Liver (tissue), 8 donors: ENCODE measurements at regions not wholly inside any gene's neighbourhood (a gene's known extent, or its start where the extent isn't known, plus 50 kb on each side); places are given as distances from the start of the nearest gene placed in this dataset.

Source experiments
- DNase-seq: peaks from one replicate; pipeline ENCODE4 v3.0.0-alpha.2; 2017; ENCODE audit warnings: low spot score
- H3K27ac ChIP-seq, 2 donors: one replicate each; pipeline ENCODE4 v1.7.0; 2013; ENCODE audit warnings: inconsistent platforms in 2 of 2, low read length in 2 of 2, control low read depth in 1 of 2, low read depth in 1 of 2, mild to moderate bottlenecking in 1 of 2
- H3K27me3 ChIP-seq, 4 donors: one replicate each; pipeline versions ENCODE4 v1.6.1 to v1.7.0; 2013; ENCODE audit warnings: low read length in 3 of 4, inconsistent platforms in 1 of 4, mild to moderate bottlenecking in 1 of 4, moderate library complexity in 1 of 4; ENCODE audit not compliant: control insufficient read depth in 4 of 4, insufficient read depth in 4 of 4
- H3K36me3 ChIP-seq, 4 donors: one replicate each; pipeline versions ENCODE4 v1.6.1 to v1.7.0; 2013; ENCODE audit warnings: low read length in 3 of 4, mild to moderate bottlenecking in 3 of 4, low read depth in 1 of 4, moderate library complexity in 1 of 4; ENCODE audit not compliant: control insufficient read depth in 4 of 4, insufficient read depth in 3 of 4
- H3K4me1 ChIP-seq, 4 donors: one replicate each; pipeline versions ENCODE4 v1.6.1 to v1.7.0; 2013; ENCODE audit warnings: low read length in 3 of 4, mild to moderate bottlenecking in 3 of 4, moderate library complexity in 1 of 4; ENCODE audit not compliant: control insufficient read depth in 4 of 4, insufficient read depth in 4 of 4
- H3K4me3 ChIP-seq, 3 donors: one replicate each; pipeline versions ENCODE4 v1.6.1 to v1.7.0; 2013; ENCODE audit warnings: low read length in 3 of 3, control low read depth in 1 of 3, low read depth in 1 of 3, mild to moderate bottlenecking in 1 of 3
- H3K9ac ChIP-seq, 2 donors: one replicate each; pipeline ENCODE4 v1.7.0; 2013; ENCODE audit warnings: low read length in 2 of 2, mild to moderate bottlenecking in 2 of 2, moderate library complexity in 2 of 2, control low read depth in 1 of 2, low read depth in 1 of 2
- H3K9me3 ChIP-seq, 4 donors: one replicate each; pipeline versions ENCODE4 v1.6.1 to v1.7.0; 2013; ENCODE audit warnings: low read length in 3 of 4; ENCODE audit not compliant: control insufficient read depth in 4 of 4
- EGR1 ChIP-seq, 2 donors: IDR thresholded peaks; 2 replicates each; pipeline ENCODE4 v1.6.1; 2016 to 2018; ENCODE audit warnings: antibody characterized with exemption in 2 of 2, low read depth in 2 of 2
- FOXA1 ChIP-seq: IDR thresholded peaks from 2 replicates; pipeline ENCODE4 v1.6.1; 2016; ENCODE audit warnings: antibody characterized with exemption
- FOXA2 ChIP-seq: IDR thresholded peaks from 2 replicates; pipeline ENCODE4 v1.6.1; 2016; ENCODE audit warnings: antibody characterized with exemption
- GABPA ChIP-seq, 2 donors: IDR thresholded peaks in 1 of 2; conservative IDR thresholded peaks in 1 of 2; 2 replicates each; pipeline ENCODE4 v1.6.1; 2016; ENCODE audit warnings: antibody characterized with exemption in 2 of 2, mild to moderate bottlenecking in 1 of 2, moderate library complexity in 1 of 2
- HNF4A ChIP-seq, 2 donors: conservative IDR thresholded peaks; 2 replicates each; pipeline ENCODE4 v1.6.1; 2016; ENCODE audit warnings: antibody characterized with exemption in 2 of 2, mild to moderate bottlenecking in 2 of 2
- HNF4G ChIP-seq: IDR thresholded peaks from 2 replicates; pipeline ENCODE4 v1.6.1; 2016; ENCODE audit warnings: antibody characterized with exemption
- JUND ChIP-seq, 2 donors: IDR thresholded peaks; 2 replicates each; pipeline ENCODE4 v1.6.1; 2016; ENCODE audit warnings: antibody characterized with exemption in 2 of 2
- NR2F2 ChIP-seq: IDR thresholded peaks from 2 replicates; pipeline ENCODE4 v1.6.1; 2016; ENCODE audit warnings: antibody characterized with exemption
- RAD21 ChIP-seq, 2 donors: IDR thresholded peaks; 2 replicates each; pipeline ENCODE4 v1.6.1; 2016; ENCODE audit warnings: antibody characterized with exemption in 2 of 2, mild to moderate bottlenecking in 2 of 2
- SP1 ChIP-seq: IDR thresholded peaks from 2 replicates; pipeline ENCODE4 v1.6.1; 2018; ENCODE audit warnings: antibody characterized with exemption, mild to moderate bottlenecking
- TAF1 ChIP-seq: conservative IDR thresholded peaks from 2 replicates; pipeline ENCODE4 v1.6.1; 2016; ENCODE audit warnings: antibody characterized with exemption, mild to moderate bottlenecking
- WGBS: extraction: QIAGEN DNeasy Blood & Tissue Kit; methylation state at CpG from one replicate; pipeline ENCODE4 v1.1.7; 2013; 5-methylcytosine and 5-hydroxymethylcytosine counted together
- TF ChIP-seq, protein P1 (sequence below): IDR thresholded peaks from 2 replicates; pipeline ENCODE4 v1.6.1; 2016; ENCODE audit warnings: antibody characterized with exemption
- TF ChIP-seq, protein P2 (sequence below): IDR thresholded peaks from 2 replicates; pipeline ENCODE4 v1.6.1; 2016; ENCODE audit warnings: antibody characterized with exemption
- TF ChIP-seq, protein P3 (sequence below): fragments of 150-350 bp; IDR thresholded peaks from 2 replicates; pipeline ENCODE4 v1.5.1; 2017; ENCODE audit warnings: improper control_type of control experiment, low read depth, low read length; ENCODE audit not compliant: missing input control
- TF ChIP-seq, protein P4 (sequence below): IDR thresholded peaks from 2 replicates; pipeline ENCODE4 v1.6.1; 2016; ENCODE audit warnings: antibody characterized with exemption
- TF ChIP-seq, protein P5 (sequence below): IDR thresholded peaks from 2 replicates; pipeline ENCODE4 v1.6.1; 2016; ENCODE audit warnings: antibody characterized with exemption, mild to moderate bottlenecking
- donor health status: healthy.
- donor health status: healthy.
- donor health status: healthy.
- donor health status: healthy.
- donor health status: healthy.

DNA sequence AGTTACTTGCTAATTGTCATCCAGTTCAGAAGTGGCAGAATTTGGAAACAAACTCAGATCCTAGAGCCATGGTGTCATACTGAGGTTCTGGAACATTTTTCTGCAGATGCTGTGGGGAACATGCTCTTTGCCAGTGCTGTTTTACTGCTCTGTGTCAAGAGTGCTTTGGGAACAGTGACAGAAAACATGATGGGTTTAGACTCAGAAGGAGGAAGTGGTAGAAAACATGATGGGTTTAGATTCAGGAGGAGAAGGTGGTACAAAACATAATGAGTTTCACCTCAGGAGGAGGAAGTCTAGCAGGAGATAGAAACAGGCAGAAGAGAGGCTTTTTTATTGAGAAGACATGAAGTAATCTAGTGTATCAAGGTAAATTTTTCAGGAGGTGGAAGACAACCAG is 815.5 kb downstream of the DHX35 start:
- Histone ChIP-seq H3K27me3 (no peaks in the 10 kb centered on the region), H3K36me3 (no peaks in the 10 kb centered on the region), H3K4me1 (peaks cover 0 to 7% (median 0%) of the 10 kb centered on the region in 4 donors), H3K9ac (no peak overlapping the region), H3K4me3 (no peak overlapping the region), H3K27ac (no peak overlapping the region), H3K9me3 (peaks cover 0 to 1% (median 0%) of the 10 kb centered on the region in 4 donors)
- TF ChIP-seq SP1 (no peak), HNF4A (conservative IDR thresholded peaks at IDR 0.05) (no peak), RAD21 (IDR thresholded peaks at IDR 0.05) (no peak), EGR1 (IDR thresholded peaks at IDR 0.05; ENCODE audit: low read depth in 2 of 2) (no peak), FOXA1 (no peak), JUND (IDR thresholded peaks at IDR 0.05) (no peak), HNF4G (no peak), FOXA2 (no peak), NR2F2 (no peak), TAF1 (no peak), GABPA (IDR thresholded peaks at IDR 0.05 in 1 of 2, conservative IDR thresholded peaks at IDR 0.05 in 1 of 2) (no peak)
- TF ChIP-seq, protein P1, sequence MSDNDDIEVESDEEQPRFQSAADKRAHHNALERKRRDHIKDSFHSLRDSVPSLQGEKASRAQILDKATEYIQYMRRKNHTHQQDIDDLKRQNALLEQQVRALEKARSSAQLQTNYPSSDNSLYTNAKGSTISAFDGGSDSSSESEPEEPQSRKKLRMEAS: no peak
- TF ChIP-seq, protein P2, sequence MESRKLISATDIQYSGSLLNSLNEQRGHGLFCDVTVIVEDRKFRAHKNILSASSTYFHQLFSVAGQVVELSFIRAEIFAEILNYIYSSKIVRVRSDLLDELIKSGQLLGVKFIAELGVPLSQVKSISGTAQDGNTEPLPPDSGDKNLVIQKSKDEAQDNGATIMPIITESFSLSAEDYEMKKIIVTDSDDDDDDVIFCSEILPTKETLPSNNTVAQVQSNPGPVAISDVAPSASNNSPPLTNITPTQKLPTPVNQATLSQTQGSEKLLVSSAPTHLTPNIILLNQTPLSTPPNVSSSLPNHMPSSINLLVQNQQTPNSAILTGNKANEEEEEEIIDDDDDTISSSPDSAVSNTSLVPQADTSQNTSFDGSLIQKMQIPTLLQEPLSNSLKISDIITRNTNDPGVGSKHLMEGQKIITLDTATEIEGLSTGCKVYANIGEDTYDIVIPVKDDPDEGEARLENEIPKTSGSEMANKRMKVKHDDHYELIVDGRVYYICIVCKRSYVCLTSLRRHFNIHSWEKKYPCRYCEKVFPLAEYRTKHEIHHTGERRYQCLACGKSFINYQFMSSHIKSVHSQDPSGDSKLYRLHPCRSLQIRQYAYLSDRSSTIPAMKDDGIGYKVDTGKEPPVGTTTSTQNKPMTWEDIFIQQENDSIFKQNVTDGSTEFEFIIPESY: no peak
- TF ChIP-seq, protein P3, sequence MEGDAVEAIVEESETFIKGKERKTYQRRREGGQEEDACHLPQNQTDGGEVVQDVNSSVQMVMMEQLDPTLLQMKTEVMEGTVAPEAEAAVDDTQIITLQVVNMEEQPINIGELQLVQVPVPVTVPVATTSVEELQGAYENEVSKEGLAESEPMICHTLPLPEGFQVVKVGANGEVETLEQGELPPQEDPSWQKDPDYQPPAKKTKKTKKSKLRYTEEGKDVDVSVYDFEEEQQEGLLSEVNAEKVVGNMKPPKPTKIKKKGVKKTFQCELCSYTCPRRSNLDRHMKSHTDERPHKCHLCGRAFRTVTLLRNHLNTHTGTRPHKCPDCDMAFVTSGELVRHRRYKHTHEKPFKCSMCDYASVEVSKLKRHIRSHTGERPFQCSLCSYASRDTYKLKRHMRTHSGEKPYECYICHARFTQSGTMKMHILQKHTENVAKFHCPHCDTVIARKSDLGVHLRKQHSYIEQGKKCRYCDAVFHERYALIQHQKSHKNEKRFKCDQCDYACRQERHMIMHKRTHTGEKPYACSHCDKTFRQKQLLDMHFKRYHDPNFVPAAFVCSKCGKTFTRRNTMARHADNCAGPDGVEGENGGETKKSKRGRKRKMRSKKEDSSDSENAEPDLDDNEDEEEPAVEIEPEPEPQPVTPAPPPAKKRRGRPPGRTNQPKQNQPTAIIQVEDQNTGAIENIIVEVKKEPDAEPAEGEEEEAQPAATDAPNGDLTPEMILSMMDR: no peak
- TF ChIP-seq, protein P4, sequence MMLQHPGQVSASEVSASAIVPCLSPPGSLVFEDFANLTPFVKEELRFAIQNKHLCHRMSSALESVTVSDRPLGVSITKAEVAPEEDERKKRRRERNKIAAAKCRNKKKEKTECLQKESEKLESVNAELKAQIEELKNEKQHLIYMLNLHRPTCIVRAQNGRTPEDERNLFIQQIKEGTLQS: no peak
- TF ChIP-seq, protein P5, sequence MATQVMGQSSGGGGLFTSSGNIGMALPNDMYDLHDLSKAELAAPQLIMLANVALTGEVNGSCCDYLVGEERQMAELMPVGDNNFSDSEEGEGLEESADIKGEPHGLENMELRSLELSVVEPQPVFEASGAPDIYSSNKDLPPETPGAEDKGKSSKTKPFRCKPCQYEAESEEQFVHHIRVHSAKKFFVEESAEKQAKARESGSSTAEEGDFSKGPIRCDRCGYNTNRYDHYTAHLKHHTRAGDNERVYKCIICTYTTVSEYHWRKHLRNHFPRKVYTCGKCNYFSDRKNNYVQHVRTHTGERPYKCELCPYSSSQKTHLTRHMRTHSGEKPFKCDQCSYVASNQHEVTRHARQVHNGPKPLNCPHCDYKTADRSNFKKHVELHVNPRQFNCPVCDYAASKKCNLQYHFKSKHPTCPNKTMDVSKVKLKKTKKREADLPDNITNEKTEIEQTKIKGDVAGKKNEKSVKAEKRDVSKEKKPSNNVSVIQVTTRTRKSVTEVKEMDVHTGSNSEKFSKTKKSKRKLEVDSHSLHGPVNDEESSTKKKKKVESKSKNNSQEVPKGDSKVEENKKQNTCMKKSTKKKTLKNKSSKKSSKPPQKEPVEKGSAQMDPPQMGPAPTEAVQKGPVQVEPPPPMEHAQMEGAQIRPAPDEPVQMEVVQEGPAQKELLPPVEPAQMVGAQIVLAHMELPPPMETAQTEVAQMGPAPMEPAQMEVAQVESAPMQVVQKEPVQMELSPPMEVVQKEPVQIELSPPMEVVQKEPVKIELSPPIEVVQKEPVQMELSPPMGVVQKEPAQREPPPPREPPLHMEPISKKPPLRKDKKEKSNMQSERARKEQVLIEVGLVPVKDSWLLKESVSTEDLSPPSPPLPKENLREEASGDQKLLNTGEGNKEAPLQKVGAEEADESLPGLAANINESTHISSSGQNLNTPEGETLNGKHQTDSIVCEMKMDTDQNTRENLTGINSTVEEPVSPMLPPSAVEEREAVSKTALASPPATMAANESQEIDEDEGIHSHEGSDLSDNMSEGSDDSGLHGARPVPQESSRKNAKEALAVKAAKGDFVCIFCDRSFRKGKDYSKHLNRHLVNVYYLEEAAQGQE: no peak
- DNase-seq: no peak

DNA sequence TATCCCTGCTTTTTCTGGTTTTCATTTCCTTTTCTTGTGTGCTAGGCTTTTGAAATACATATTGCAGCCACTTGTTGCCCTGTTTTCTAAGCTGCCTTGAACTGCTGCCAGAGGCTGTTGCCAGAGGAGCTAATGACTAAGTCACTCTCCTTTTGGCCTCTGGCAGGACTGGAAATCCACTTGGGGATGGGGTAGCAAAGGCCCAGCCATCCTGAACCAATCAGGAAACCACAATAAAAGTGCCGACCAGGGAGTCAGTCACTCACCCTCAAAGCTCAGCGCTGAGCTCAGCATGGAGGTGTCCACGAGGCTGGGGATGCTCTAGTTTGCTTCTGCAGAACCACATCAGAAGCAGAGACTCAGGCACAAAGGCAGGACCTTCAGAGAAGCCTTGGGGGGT is 813.0 kb downstream of the DHX35 start:
- no peaks in the 10 kb centered on the region for H3K36me3 ChIP-seq
- H3K27ac ChIP-seq: no peak overlapping the region
- peaks cover 0 to under 1% (median 0%) of the 10 kb centered on the region in 4 donors for H3K9me3 ChIP-seq
- no peak for DNase-seq
- no peak overlapping the region for H3K4me3 ChIP-seq
- H3K9ac ChIP-seq: no peak overlapping the region
- TF ChIP-seq NR2F2 (no peak), HNF4G (no peak)
- TF ChIP-seq, protein P4: no peak
- TF ChIP-seq, protein P3: no peak
- no peaks in the 10 kb centered on the region for H3K27me3 ChIP-seq
- H3K4me1 ChIP-seq: peaks cover 0 to 7% (median 0%) of the 10 kb centered on the region in 4 donors
- WGBS: 74% methylated on average over 3 of the region's 3 CpGs
